Osteocyte (in vitro differentiated cells): ENCODE measurements at regions not wholly inside any gene's neighbourhood (a gene's known extent, or its start where the extent isn't known, plus 50 kb on each side); places are given as distances from the start of the nearest gene placed in this dataset.
A peak's percentile ranks its signal among the peaks of the same experiment; 100 is the strongest.

Source experiments
- DNase-seq: peaks from one replicate; pipeline ENCODE4 v3.0.0; 2021; ENCODE audit warnings: mixed read lengths; ENCODE audit not compliant: unreplicated experiment; ENCODE audit errors: extremely low spot score
- H3K27ac Mint-ChIP-seq: one replicate; pipeline ENCODE4 v1.8.0; 2021; ENCODE audit warnings: mild to moderate bottlenecking, mixed read lengths; ENCODE audit not compliant: unreplicated experiment
- H3K27me3 Mint-ChIP-seq: one replicate; pipeline ENCODE4 v1.8.0; 2021; ENCODE audit warnings: mixed read lengths; ENCODE audit not compliant: unreplicated experiment
- H3K36me3 Mint-ChIP-seq: one replicate; pipeline ENCODE4 v1.8.0; 2021; ENCODE audit warnings: mixed read lengths; ENCODE audit not compliant: unreplicated experiment
- H3K4me1 Mint-ChIP-seq: one replicate; pipeline ENCODE4 v1.8.0; 2021; ENCODE audit warnings: mixed read lengths; ENCODE audit not compliant: unreplicated experiment
- H3K4me3 Mint-ChIP-seq: one replicate; pipeline ENCODE4 v1.8.0; 2021; ENCODE audit warnings: mild to moderate bottlenecking, moderate library complexity, mixed read lengths; ENCODE audit not compliant: unreplicated experiment
- H3K9me3 Mint-ChIP-seq: one replicate; pipeline ENCODE4 v1.8.0; 2021; ENCODE audit warnings: mixed read lengths; ENCODE audit not compliant: unreplicated experiment
- TF ChIP-seq, protein P1 (sequence below): fragments of 200-600 bp; sonication (generic); IDR thresholded peaks from 2 replicates; pipeline ENCODE4 v1.5.0; 2021; ENCODE audit warnings: antibody characterized with exemption, mild to moderate bottlenecking, moderate library complexity

DNA sequence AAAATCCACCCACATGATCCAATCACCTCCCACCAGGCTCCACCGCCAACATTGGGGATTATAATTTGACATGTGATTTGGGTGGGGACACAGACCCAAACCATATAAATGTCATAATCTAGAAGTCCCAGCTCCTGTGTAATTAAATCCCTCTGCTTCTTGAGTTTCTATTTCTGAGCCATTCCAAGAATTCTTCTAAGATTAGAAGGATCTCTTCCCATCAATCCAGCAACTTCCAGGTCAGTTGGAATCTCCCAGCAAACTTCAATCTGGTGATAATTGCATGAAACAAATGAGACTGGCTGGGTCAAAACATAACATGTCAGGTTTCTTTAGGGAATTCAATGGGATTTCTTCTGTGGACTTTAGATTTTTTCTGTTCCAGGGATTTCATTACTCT is 127.8 kb upstream of the CDH5 start:
- no peak overlapping the region for H3K4me3 Mint-ChIP-seq
- H3K9me3 Mint-ChIP-seq: peaks cover 14% of the 10 kb centered on the region

DNA sequence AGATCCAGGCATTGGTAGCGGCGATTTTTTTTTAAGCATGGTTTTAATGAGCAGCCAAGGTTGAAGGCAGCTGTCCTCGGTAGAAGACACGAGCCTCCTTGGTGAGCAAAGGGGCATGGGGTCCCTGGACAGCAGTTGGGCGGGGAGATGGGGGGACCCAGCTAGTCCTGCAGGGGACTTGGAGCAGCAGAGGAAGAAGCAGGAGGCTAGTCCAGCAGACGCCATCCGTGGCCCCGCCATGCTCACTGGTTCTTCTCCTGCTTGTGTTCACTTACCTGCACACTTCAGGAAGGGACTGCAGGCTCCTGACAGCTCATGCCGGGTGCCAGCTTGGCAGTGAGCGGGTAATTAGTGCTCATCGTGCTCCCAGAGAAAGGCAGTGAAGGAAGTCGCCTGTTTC is 130.2 kb upstream of the CDH5 start:
- Mint-ChIP-seq H3K27ac (no peak overlapping the region), H3K4me1 (peaks cover 4% of the 10 kb centered on the region), H3K4me3 (no peak overlapping the region), H3K36me3 (no peaks in the 10 kb centered on the region), H3K27me3 (peaks cover under 1% of the 10 kb centered on the region), H3K9me3 (peaks cover 14% of the 10 kb centered on the region)
- TF ChIP-seq, protein P1, sequence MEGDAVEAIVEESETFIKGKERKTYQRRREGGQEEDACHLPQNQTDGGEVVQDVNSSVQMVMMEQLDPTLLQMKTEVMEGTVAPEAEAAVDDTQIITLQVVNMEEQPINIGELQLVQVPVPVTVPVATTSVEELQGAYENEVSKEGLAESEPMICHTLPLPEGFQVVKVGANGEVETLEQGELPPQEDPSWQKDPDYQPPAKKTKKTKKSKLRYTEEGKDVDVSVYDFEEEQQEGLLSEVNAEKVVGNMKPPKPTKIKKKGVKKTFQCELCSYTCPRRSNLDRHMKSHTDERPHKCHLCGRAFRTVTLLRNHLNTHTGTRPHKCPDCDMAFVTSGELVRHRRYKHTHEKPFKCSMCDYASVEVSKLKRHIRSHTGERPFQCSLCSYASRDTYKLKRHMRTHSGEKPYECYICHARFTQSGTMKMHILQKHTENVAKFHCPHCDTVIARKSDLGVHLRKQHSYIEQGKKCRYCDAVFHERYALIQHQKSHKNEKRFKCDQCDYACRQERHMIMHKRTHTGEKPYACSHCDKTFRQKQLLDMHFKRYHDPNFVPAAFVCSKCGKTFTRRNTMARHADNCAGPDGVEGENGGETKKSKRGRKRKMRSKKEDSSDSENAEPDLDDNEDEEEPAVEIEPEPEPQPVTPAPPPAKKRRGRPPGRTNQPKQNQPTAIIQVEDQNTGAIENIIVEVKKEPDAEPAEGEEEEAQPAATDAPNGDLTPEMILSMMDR: no peak
- DNase-seq: no peak

More for the DNA sequence above, 127.8 kb upstream of the CDH5 start:
- peaks cover 4% of the 10 kb centered on the region for H3K4me1 Mint-ChIP-seq
- H3K36me3 Mint-ChIP-seq: no peaks in the 10 kb centered on the region
- no peak overlapping the region for H3K27ac Mint-ChIP-seq
- TF ChIP-seq, protein P1: no peak
- H3K27me3 Mint-ChIP-seq: no peaks in the 10 kb centered on the region
- no peak for DNase-seq

DNA sequence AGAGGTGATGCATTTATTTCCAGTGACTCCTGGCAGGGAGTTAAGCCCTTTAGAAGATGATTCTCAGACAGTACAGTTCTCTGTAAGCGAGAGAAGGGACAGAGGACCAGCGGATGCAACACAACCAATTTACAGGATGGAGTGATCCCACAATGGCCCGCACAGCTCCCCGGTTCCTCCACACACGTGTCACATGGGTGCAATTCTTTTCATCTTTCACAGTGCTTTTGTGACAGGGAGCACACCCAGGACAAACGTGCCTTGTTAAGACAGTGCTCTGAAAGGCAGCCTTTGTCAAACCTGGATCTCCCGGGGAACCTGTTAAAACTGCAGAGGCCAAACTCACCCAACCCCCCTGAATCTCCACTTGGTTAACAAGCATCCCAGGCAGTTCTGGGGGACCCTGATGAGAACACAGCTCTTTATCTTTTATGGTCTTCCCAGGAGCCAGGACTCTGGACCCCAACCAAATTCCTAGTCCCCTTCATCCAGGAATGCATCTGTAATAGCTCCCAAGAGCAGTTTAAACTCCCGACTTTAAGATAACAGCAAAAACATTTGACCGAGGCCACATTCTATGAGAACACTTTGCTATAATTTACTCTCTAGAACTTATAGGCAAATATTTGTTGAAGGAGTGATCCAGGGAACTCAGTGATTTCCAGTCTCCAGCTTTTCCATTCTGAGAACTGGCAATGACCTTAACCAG is 134.9 kb upstream of the CDH5 start:
- no peaks in the 10 kb centered on the region for H3K9me3 Mint-ChIP-seq
- TF ChIP-seq, protein P1: no peak
- peaks cover 11% of the 10 kb centered on the region for H3K4me1 Mint-ChIP-seq
- H3K27me3 Mint-ChIP-seq: peaks cover 8% of the 10 kb centered on the region
- no peak overlapping the region for H3K27ac Mint-ChIP-seq
- DNase-seq: no peak
- no peaks in the 10 kb centered on the region for H3K36me3 Mint-ChIP-seq
- H3K4me3 Mint-ChIP-seq: no peak overlapping the region

DNA sequence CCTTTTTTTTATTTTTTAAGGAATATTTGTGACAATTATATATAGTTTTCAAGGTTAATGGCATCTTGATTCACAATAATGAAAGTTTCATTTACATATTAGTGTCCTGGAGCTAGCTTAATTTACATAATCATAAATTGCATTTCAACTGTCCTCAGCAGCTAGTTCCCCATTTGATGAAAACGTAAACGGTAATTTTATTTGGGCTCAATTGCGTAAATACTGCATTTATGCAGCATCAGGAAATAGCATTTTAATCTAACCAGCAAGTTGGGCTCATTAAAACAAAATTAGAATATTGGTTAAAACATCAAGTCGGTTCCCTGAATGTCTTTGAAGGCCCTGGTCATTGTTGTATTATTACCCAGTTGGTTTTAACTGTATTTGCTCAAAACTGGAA is 136.8 kb upstream of the CDH5 start:
- peaks cover 8% of the 10 kb centered on the region for H3K27me3 Mint-ChIP-seq
- DNase-seq: no peak
- no peaks in the 10 kb centered on the region for H3K9me3 Mint-ChIP-seq
- TF ChIP-seq, protein P1: no peak
- no peak overlapping the region for H3K27ac Mint-ChIP-seq
- H3K36me3 Mint-ChIP-seq: no peaks in the 10 kb centered on the region
- H3K4me3 Mint-ChIP-seq: no peak overlapping the region
- peaks cover 11% of the 10 kb centered on the region for H3K4me1 Mint-ChIP-seq

DNA sequence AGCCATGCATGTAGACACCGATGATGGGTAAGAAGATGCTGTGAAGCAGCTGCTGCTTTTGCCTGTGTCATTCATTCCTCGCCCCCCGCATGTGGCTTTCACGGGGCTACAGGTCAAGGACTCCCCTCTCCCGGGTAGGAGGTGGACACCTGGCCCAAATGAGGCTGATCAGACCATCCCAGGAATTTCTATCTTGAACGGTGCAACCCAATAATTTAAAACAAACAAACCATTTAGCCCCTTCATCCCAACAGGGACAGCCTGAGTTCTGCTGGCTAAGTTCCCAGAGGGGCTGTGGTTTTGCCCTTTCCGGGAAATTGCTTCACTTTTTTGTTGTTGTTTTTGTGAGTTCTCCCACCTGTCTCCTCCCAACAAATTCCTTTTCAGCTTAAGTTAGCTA is 137.7 kb upstream of the CDH5 start:
- TF ChIP-seq, protein P1: no peak
- Mint-ChIP-seq H3K36me3 (no peaks in the 10 kb centered on the region), H3K9me3 (no peaks in the 10 kb centered on the region), H3K4me3 (no peak overlapping the region), H3K27me3 (peaks cover 8% of the 10 kb centered on the region), H3K4me1 (peaks cover 18% of the 10 kb centered on the region), H3K27ac (peak overlapping the region; percentile 21)
- no peak for DNase-seq
